ENCODE measurements at regions not wholly inside any gene's neighbourhood (a gene's known extent, or its start where the extent isn't known, plus 50 kb on each side); places are given as distances from the start of the nearest gene placed in this dataset.

DNA sequence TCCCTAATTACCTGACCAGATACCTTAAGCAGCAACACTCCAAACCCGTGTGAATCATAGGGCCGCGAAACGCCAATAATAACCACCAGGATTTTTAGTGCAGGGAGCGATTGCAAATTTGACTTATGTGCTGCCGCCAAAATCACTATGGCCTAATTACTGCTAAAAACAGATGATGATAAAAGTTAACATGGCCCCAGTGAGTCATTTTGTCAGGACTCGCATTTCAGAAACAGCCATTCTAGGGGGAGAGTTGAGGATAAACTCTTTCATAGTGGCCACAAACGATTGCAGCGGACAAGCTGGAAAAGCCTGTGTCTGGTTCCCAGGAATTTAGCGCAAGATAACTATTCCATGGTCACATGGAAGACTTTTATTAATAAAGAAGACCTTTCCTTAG lies 103.4 kb downstream of the HLX start:
- no peak for DNase-seq (ENCODE audit: low read depth)

DNA sequence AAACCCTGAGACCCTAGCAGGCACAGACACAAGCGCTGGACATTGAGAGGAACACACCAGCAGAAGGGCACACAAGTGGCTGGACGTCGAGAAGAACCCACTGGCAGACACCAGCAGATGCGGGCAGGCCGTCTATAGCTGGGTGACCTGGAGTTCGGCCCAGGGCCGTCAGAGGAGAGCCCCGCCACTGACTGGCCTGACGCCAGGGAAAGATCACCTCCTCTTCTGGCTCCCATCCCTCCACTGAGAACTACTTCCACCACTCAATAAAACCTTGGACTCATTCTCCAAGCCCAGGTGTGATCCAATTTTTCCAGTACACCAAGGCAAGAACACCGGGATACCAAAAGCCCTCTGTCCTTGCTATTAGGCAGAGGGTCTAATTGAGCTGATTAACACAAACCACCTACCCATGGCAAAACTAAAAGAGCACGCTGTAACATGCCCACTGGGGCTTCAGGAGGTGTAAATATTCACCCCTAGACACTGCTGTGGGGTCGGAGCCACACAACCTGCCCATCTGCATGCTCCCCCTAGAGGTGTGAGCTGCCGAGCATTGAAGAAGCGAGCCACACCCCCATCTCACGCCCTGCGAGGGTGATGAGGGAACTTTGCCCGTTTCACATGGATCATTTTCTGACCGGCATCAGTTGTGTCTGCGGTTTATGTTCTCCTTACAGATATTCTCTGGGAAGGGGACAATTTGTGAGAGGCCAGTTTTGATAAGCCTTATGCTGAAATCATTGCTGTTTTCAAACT lies 104.8 kb downstream of the HLX start:
- DNase-seq (ENCODE audit: low read depth) = no peak

DNA sequence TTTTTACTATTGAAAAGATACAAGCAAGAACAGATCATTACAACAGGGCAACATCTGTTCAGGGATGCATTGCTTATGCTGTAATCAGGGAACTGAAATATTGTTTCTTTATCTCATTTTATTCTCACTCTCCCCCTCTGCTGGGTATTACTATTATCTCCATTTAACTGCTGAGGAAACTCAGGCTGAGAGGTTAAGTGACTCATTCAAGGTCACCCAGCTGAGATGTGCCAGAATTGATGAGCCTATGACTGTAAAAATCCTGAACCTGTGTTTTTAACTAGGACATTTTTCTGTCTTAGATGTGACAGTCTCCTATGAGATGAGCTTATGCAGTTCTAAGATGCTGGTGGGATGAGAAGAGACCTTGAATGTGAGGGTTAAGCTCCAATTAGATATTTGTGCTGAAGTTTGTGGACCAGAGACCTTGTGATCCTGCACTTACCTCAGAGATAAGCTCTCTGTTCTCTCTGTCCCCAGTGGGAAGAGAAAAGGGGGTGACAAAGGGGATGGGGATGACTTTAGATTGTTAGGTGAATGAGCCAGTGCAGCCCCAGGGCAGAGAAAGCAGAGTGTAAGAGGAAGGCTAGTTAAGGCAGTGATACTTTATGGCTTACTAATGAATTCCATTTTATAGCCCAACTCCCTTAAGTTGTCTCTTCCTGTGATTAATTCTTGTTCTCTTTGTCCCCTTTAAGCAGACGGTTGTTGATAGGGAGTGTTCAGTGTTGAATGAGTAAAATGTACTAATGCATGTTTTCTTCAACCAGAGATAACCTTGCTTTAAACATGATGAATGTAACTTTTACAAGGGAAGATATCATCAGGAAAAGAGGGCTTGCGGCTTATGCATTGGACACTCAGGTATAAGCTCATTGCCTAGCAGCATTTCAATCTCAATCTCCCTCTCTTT lies 111.4 kb downstream of the HLX start:
- peak; percentile 82 for DNase-seq (ENCODE audit: low read depth)

GRCh38 chr1:220991506-220991905 lies 112.3 kb downstream of the HLX start:
- peak; percentile 23 for DNase-seq (ENCODE audit: low read depth)

DNA sequence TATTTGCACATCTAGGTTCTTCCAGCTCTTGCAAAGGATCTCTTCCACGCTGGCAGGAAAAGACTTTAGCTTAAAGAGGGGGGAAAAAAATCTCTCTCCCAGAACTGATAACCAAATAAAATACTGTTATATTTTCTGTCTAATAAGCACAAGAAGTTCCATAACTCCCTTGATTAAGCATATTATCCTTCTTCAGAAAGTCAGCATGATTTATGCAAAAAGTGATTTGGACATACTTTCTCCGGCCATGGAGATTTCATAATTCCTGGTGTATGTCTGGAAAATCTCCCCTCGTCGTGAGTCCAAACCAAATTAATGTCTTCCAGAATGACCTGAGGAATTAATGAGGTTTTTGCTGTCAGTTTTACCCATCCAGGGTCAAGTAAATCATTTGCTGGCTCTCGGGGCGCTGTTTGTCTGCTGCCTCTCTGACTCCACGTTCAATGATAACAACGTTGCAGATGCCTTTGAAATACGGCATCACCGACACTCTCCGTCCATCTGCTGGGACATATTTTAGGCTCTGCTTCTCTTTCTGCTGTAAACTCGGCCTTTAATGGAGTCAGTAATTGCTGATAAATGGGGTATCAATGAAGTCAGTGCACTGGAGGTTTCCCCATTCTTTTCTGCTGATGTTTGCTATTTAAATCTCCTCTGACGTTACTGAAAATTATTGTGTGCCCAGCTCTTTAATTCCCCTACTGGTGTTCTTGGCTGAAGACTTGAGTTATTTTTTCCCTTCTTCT lies 112.9 kb downstream of the HLX start:
- peak; percentile 33 for DNase-seq (ENCODE audit: low read depth)

DNA sequence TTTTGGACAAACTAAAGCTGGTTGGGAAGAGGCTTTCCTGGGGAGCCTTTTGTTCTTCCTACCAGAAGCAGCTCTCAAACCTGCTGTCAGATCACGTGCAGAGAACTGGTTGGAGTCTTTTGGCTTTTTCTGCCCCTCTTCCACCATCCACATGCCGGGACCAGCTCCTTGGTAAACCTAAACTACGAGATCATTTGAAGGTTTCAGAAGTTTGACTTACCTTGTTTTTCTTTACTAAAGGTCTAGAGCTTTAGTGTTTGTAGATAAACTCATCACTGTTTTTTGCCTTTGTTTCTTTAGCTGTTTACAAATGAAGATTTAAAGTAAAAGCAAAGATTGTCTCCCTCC lies 113.4 kb downstream of the HLX start:
- DNase-seq (ENCODE audit: low read depth) = no peak

- no peak for DNase-seq (ENCODE audit: low read depth)
Measured at GRCh38 chr1:220994671-220995070, 115.4 kb downstream of the HLX start.

DNA sequence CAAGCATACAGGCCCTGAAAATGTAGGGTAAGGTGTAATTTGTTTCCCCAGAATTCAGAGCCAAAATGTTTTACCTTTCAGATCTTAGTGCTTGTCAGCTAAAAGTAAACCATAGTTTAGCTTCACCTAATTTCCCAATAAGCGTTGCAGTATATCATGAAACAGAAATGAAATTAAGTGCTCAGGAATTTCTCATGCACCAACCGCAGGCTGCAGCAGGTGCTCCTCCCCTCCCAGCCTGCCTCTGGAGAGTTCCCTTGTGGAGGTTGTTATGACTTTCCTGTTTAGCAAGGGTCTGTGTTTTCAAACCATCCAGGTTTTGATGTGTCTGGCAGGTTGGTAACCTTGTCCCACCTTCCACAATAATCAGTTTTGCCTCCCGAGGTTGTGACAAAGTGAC lies 118.5 kb downstream of the HLX start:
- DNase-seq (ENCODE audit: low read depth) = no peak

DNA sequence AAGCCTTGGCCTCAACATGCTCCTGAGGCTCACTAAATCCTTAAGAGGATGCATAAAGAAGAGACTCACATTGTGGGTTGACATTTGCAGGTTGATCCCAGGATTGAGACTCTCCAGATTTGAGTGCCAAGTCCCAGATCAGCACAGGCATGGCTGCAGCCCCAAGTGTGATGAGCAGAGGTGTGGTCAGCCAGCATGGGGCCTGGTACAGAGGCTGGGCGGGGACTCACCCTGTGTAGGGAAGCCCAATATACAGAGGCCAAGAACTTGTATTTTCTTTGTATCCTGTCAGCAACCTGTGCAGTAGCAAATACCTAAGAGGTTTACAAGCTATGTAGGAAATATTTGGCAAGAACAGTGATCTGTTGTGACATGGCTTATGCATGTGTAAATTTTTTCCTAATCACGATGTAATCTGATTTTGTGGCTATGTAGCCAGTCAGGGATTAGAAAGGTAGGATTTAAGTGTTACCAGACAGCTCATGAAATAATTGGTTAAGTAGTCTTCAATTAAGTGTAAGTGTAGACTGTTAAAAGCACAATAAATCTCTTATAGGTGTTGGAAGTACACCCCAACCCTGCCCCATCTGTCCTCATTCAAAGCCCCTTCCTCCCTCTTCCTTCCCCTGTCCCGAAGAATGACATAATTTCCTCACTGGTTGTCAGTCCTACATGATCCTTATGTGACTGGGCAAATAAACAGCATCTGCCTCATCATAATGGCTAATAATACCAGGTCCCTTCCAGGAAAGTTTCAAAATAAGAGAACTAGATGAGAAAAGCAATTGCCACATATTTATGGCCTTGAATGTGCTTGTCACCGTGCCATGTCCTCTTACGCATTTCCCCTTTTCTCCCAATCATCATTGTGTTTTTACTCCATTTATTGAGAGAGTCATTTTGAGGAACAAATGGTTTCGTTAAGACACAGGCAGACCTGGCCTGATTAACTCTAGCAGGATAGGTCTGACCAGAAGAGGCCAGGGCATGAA lies 120.9 kb downstream of the HLX start:
- DNase-seq (ENCODE audit: low read depth) = no peak

- DNase-seq (ENCODE audit: low read depth) = no peak
Measured at GRCh38 chr1:221001167-221001566, 121.9 kb downstream of the HLX start.

- no peak for DNase-seq (ENCODE audit: low read depth)
Measured at GRCh38 chr1:221002601-221003000, 123.4 kb downstream of the HLX start.

- DNase-seq (ENCODE audit: low read depth) = peak; percentile 90
Measured at GRCh38 chr1:221011145-221011544, 131.9 kb downstream of the HLX start.

DNA sequence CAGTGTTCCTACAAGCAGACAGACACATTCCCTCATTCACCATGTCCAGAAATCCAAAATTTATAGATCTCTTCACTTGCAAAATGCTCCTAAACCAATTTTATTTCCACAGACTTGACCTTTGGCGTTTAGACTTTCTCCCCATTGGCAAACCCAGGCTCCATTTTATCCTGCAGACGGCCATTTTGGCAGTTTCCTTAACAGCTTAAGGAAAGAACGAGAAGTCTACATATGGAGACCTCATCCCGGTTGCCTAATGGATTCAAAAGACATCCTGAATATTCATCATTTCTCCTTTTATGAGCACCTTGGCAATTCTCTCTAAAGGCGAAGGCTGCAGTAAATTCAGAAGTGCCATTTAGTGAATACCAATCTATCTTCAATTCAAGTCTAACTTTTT lies 132.9 kb downstream of the HLX start:
- DNase-seq (ENCODE audit: low read depth) = no peak

- no peak for DNase-seq (ENCODE audit: low read depth)
Measured at GRCh38 chr1:221013691-221014660, 134.7 kb downstream of the HLX start.

DNA sequence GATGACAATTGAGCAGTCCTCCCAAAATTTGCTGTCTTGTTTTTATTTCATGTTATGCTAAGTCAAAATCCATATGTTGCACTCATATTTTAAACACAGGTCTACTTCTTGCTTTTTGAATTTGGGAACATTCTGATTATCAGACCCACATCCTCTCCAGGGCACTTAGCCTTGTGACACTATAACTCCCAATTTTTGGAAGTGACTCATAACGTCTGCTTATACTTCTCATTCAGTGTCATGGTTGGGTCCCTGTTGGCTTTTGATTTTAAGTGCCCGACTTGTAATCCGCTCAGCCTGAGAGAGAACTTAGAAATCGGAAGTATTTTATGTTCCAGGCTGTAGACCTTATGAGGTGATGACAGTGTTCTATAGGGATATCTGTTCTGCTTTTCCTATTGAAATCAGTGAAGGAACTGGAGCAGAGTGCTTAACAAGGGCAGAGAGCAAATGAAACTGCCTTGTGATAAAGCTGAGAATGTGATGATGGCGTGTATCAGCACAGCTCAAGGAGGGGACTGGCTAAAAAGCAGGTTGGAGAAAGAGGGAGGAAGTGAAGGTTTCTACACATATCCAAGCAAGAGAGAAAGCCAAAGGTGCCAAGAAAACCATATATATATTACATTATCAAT lies 136.0 kb downstream of the HLX start:
- DNase-seq (ENCODE audit: low read depth) = no peak

- no peak for DNase-seq (ENCODE audit: low read depth)
Measured at GRCh38 chr1:221016751-221017150, 137.5 kb downstream of the HLX start.

- no peak for DNase-seq (ENCODE audit: low read depth)
Measured at GRCh38 chr1:221018414-221018813, 139.2 kb downstream of the HLX start.

- peak; percentile 46 for DNase-seq (ENCODE audit: low read depth)
Measured at GRCh38 chr1:221022331-221022730, 143.1 kb downstream of the HLX start.

GRCh38 chr1:221023482-221023881 lies 144.2 kb downstream of the HLX start:
- no peak for DNase-seq (ENCODE audit: low read depth)

DNA sequence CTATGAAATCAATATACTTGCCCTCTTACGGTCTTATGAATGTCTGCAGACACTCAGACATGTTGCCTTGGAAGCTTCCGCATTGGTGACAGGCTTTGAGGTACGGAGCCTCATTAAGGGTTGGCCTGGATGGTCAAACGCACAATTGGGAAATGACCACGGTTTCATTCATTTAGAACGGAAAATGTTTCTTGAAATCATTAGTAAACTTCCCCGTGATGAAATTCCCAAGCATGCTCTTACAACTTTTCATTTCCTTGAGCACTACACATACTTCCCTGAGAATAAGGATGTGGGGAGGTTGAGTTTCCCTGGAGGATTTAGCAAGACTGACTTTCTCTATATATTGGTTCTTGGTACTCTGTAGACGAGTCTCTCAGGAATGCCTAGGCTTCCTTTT lies 146.3 kb downstream of the HLX start:
- no peak for DNase-seq (ENCODE audit: low read depth)

All from EH (cell line).